Pancreas (tissue), 10 donors: ENCODE measurements at regions not wholly inside any gene's neighbourhood (a gene's known extent, or its start where the extent isn't known, plus 50 kb on each side); places are given as distances from the start of the nearest gene placed in this dataset.

ENCODE experiments used
- ATAC-seq, 4 donors: fragments of 200-7000 bp; cut with Tn5 transposase; one replicate each; pipeline versions ENCODE4 v1.8.0 to v1.9.1; 2020; ENCODE audit warnings: mild to moderate bottlenecking in 4 of 4, moderate library complexity in 4 of 4
- DNase-seq, 6 donors: peaks; one replicate each; pipeline ENCODE4 v3.0.0-alpha.2; 2020
- FAIRE-seq: peaks from 2 replicates; lab custom pipeline; 2012; peaks lifted over from hg19 to GRCh38; lab: Jason Lieb, UNC
- H3K27ac ChIP-seq, 4 donors: fragments of 200-600 bp; sonication (generic); 1 replicate in 3 of 4; 2 replicates in 1 of 4; pipeline versions ENCODE4 v1.5.0 to v1.8.0; 2020
- H3K27me3 ChIP-seq, 4 donors: fragments of 200-600 bp; one replicate each; pipeline ENCODE4 v1.8.0; 2021
- H3K36me3 ChIP-seq, 3 donors: fragments of 200-600 bp; sonication (generic) in 1 of 3; one replicate each; pipeline versions ENCODE4 v1.5.0 to v1.8.0; 2020 to 2021
- H3K4me1 ChIP-seq, 3 donors: fragments of 200-600 bp; one replicate each; pipeline ENCODE4 v1.8.0; 2021
- H3K4me3 ChIP-seq, 4 donors: fragments of 200-600 bp; sonication (generic) in 2 of 4; one replicate each; pipeline versions ENCODE4 v1.5.0 to v1.8.0; 2020 to 2021
- H3K9me3 ChIP-seq, 4 donors: fragments of 200-600 bp; one replicate each; pipeline ENCODE4 v1.8.0; 2021
- CTCF ChIP-seq, 4 donors: fragments of 200-600 bp; sonication (generic) in 3 of 4; IDR thresholded peaks; one replicate each; pipeline versions ENCODE4 v1.5.0 to v1.8.0; 2021; ENCODE audit warnings: antibody characterized with exemption in 4 of 4
- WGBS, 2 donors: extraction: QIAGEN DNeasy Blood & Tissue Kit; methylation state at CpG; one replicate each; pipeline ENCODE4 v1.1.7; 2013; 5-methylcytosine and 5-hydroxymethylcytosine counted together
- intact Hi-C, 3 donors: fragments of 100-400 bp; cut with DNase I; formaldehyde crosslinking; loops; one replicate each; pipeline versions ENCODE4 v1.11.1 to v1.14.2; 2022
- donor health status: healthy with polysubstance abuse.
- donor health status: DM: no; HTN: no; CAD: no; lungs with moderate emphysema.
- donor health status: DM: no; HTN: no; CAD: no.
- donor health status: control.
- donor health status: control.
- donor health status: Bipolar disorder and iron deficiency.
- donor health status: DM: yes; HTN: yes; CAD: no.
- donor health status: DM: no; HTN: no; CAD: no.
- donor health status: DM: no; HTN: no; CAD: no.
- donor health status: DM: yes; HTN: yes; CAD: no.

DNA sequence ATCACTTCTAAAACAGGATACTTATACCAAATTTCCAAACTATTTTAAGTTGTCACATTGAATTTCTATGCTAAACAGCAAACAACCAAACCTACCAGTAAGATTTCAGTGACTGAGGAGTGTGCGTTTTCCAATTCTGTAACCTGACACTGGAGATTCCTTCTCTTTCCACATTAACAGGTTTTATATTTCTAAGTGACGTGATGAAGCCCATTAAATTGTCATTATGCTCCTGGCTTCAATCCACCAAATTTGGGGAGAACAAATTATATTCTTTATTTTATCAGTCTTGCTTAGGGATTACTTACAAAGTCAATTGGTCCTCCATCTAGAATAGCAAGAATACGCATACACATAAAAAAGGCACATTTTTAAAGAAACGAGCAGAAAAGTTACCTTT, 764.8 kb upstream of the NR2F2 start:
- no peak for TF ChIP-seq CTCF (IDR thresholded peaks at IDR 0.05)
- intact Hi-C loops = no loop called here
- WGBS, 2 donors = 49 to 60% methylated on average over 4 of the region's 4 CpGs
- H3K36me3 ChIP-seq = no peaks in the 10 kb centered on the region
- H3K4me3 ChIP-seq = no peak overlapping the region
- DNase-seq = no peak
- no peaks in the 10 kb centered on the region for H3K4me1 ChIP-seq
- no peak for ATAC-seq
- no peaks in the 10 kb centered on the region for H3K9me3 ChIP-seq
- FAIRE-seq = no peak
- H3K27ac ChIP-seq = no peak overlapping the region
- H3K27me3 ChIP-seq = no peaks in the 10 kb centered on the region

DNA sequence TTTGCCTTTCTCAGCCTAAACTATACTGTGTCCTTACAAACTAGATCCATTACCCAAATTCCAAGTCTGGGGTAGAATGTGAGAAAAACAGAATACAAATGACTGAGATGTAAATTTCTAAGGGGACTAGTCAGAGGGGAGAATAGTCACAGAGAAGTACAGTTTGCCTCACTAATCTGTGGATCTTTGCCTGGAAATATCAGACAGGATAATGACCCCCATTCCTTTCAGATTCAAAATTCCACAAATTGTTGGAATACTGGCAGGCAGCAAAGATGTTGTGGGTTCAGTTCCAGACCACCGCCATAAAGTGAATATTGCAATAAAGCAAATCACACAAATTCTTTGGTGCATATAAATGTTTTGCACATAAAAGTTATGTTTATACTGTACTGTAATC, 762.8 kb upstream of the NR2F2 start:
- intact Hi-C loops = no loop called here
- Histone ChIP-seq H3K9me3 (no peaks in the 10 kb centered on the region), H3K4me3 (no peak overlapping the region), H3K27ac (no peak overlapping the region), H3K36me3 (no peaks in the 10 kb centered on the region), H3K27me3 (no peaks in the 10 kb centered on the region), H3K4me1 (no peaks in the 10 kb centered on the region)
- no peak for DNase-seq
- 75% methylated on average over 1 of the region's 1 CpG for WGBS, 2 donors
- TF ChIP-seq CTCF (IDR thresholded peaks at IDR 0.05) = no peak
- ATAC-seq = no peak
- FAIRE-seq = no peak

DNA sequence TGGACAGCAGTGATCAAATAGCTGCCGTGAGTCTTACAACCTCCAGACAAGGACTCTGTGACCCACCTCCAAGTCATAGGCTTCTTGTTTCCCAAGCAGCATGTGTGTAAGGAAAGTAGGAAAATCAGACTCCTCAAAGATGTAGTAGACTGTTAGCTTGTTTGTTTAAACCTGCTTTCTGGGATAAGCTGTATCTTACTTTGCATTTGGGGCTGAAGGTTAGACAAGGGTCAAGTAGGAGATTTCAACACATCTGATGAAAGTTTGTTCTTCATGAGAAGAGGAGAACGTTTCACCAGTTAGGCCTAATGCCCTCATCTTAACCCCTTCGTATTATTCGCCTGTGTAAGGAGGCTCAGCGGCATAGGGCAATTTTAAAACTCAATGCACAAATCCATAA, 756.4 kb upstream of the NR2F2 start:
- no peak for ATAC-seq
- no peak for TF ChIP-seq CTCF (IDR thresholded peaks at IDR 0.05)
- 59 to 61% methylated on average over 5 of the region's 5 CpGs for WGBS, 2 donors

DNA sequence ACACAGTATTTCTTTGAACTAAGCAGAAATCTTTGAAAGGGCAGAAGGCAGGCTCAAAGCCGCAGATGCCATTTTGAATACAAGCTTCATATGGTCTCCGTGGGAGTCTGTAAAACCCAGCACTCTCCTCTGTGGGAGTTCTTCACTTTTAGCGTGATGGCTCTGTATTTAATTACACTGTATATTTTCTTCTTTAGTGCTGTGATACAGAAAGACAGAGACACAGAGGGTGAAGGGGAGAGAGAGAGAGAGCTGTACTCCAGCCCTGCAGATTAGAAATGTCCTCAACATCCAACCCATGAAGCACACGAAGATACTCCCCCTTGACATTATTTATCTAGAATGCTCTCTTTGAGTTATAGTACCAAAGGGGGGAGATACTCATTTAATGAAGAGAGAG, 752.6 kb upstream of the NR2F2 start:
- H3K4me3 ChIP-seq = no peak overlapping the region
- WGBS, 2 donors = 63 to 80% methylated on average over 4 of the region's 4 CpGs
- H3K9me3 ChIP-seq = no peaks in the 10 kb centered on the region
- TF ChIP-seq CTCF (IDR thresholded peaks at IDR 0.05) = no peak
- intact Hi-C loops = no loop called here
- FAIRE-seq = no peak
- no peak overlapping the region for H3K27ac ChIP-seq
- H3K4me1 ChIP-seq = no peaks in the 10 kb centered on the region
- ATAC-seq = no peak
- DNase-seq = no peak
- no peaks in the 10 kb centered on the region for H3K36me3 ChIP-seq
- H3K27me3 ChIP-seq = no peaks in the 10 kb centered on the region

More for the DNA sequence above, 756.4 kb upstream of the NR2F2 start:
- Histone ChIP-seq H3K27me3 (no peaks in the 10 kb centered on the region), H3K4me3 (no peak overlapping the region), H3K36me3 (no peaks in the 10 kb centered on the region), H3K27ac (no peak overlapping the region), H3K9me3 (no peaks in the 10 kb centered on the region), H3K4me1 (no peaks in the 10 kb centered on the region)
- DNase-seq (no peak), FAIRE-seq (no peak)
- intact Hi-C loops = no loop called here

GRCh38 chr15:95580121-95580520, 750.4 kb upstream of the NR2F2 start:
- Histone ChIP-seq H3K27ac (no peak overlapping the region), H3K4me3 (no peak overlapping the region), H3K9me3 (no peaks in the 10 kb centered on the region), H3K27me3 (no peaks in the 10 kb centered on the region), H3K4me1 (no peaks in the 10 kb centered on the region), H3K36me3 (no peaks in the 10 kb centered on the region)
- DNase-seq (no peak), FAIRE-seq (no peak), ATAC-seq (no peak)
- intact Hi-C loops = no loop called here
- no peak for TF ChIP-seq CTCF (IDR thresholded peaks at IDR 0.05)
- 65 to 73% methylated on average over 3 of the region's 3 CpGs for WGBS, 2 donors
